ENCODE measurements at regions not wholly inside any gene's neighbourhood (a gene's known extent, or its start where the extent isn't known, plus 50 kb on each side); places are given as distances from the start of the nearest gene placed in this dataset.

DNA sequence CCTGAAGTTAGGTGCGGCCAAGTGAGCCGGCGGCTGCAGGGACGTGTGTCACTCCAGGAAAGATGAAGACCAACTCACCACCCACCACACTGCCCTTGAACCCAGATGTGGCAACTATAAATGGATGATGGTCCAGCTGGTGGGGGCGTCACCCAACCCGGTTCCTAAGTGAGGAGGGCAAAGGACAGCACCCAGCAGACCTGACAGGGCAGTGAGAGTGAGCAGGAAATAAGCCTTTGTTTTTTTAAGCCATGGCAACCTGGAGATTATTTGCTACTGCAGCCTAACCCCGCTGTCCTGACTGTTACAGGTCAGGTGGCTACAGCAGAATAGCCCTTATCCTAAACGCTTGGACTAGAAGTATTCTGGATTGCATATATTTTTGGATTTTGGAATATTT lies 228.9 kb downstream of the CTTN start:
- no peak for TF ChIP-seq ZNF511 (CRISPR knock-in tag; IDR thresholded peaks at IDR 0.05)
- TF ChIP-seq CTCF (IDR thresholded peaks at IDR 0.05 in 2 of 3, conservative IDR thresholded peaks at IDR 0.05 in 1 of 3; ENCODE audit: insufficient read depth in 2 of 3, low read depth in 1 of 3, low read length in 3 of 3), result no peak
- no peak for TF ChIP-seq HOMEZ (CRISPR knock-in tag; IDR thresholded peaks at IDR 0.05)
- no peak for TF ChIP-seq RFX5 (IDR thresholded peaks at IDR 0.05; ENCODE audit: low read depth, low read length)
- no peak for TF ChIP-seq ZNF395 (CRISPR knock-in tag; IDR thresholded peaks at IDR 0.05)
- no peak for TF ChIP-seq ZBTB33 (CRISPR knock-in tag; IDR thresholded peaks at IDR 0.05)
- no peak for TF ChIP-seq KAT7 (CRISPR knock-in tag; IDR thresholded peaks at IDR 0.05; ENCODE audit: borderline replicate concordance)
- no peak for TF ChIP-seq POLR2A (conservative IDR thresholded peaks at IDR 0.05)
- no peak for TF ChIP-seq RAD21 (CRISPR knock-in tag; conservative IDR thresholded peaks at IDR 0.05 in 1 of 2, IDR thresholded peaks at IDR 0.05 in 1 of 2)

All from K562 (cell line).